ENCODE measurements at regions not wholly inside any gene's neighbourhood (a gene's known extent, or its start where the extent isn't known, plus 50 kb on each side); places are given as distances from the start of the nearest gene placed in this dataset.

GRCh38 chr10:131724891-131725580 lies 175.8 kb upstream of the PPP2R2D start:
- TF ChIP-seq CTCF (IDR thresholded peaks at IDR 0.05): no peak

- TF ChIP-seq CTCF (IDR thresholded peaks at IDR 0.05): no peak
Measured at GRCh38 chr10:131725581-131726069, 175.2 kb upstream of the PPP2R2D start.

- no peak for TF ChIP-seq CTCF (IDR thresholded peaks at IDR 0.05)
Measured at GRCh38 chr10:131726076-131726880, 174.5 kb upstream of the PPP2R2D start.

GRCh38 chr10:131726967-131727366 lies 173.8 kb upstream of the PPP2R2D start:
- no peak for TF ChIP-seq CTCF (IDR thresholded peaks at IDR 0.05)

- no peak for TF ChIP-seq CTCF (IDR thresholded peaks at IDR 0.05)
Measured at GRCh38 chr10:131727560-131727959, 173.2 kb upstream of the PPP2R2D start.

GRCh38 chr10:131728286-131729228 lies 172.3 kb upstream of the PPP2R2D start:
- no peak for TF ChIP-seq CTCF (IDR thresholded peaks at IDR 0.05)

- no peak for TF ChIP-seq CTCF (IDR thresholded peaks at IDR 0.05)
Measured at GRCh38 chr10:131729361-131729760, 171.4 kb upstream of the PPP2R2D start.

All from LNCAP (cell line).